RWPE1 (cell line): ENCODE measurements at regions not wholly inside any gene's neighbourhood (a gene's known extent, or its start where the extent isn't known, plus 50 kb on each side); places are given as distances from the start of the nearest gene placed in this dataset.

Experiments used
- CTCF ChIA-PET: fragments of 350-600 bp; sonication (Branson Sonifier 250); formaldehyde crosslinking; extraction: SDS; loops from one replicate; lab custom pipeline; 2021; lab: Yijun Ruan, JAX
- POLR2A ChIA-PET: fragments of 400-600 bp; formaldehyde crosslinking; extraction: SDS; loops from one replicate; lab custom pipeline; 2020; ENCODE audit warnings: antibody characterized with exemption; ENCODE audit not compliant: low non-redundant PET; lab: Yijun Ruan, JAX
- DNase-seq: peaks from one replicate; pipeline ENCODE4 v3.0.0; 2012; ENCODE audit warnings: low spot score
- H3K27ac ChIP-seq: fragments of 450-650 bp; 2 replicates; pipeline ENCODE4 v1.5.1; 2017
- TF ChIP-seq, protein P1 (sequence below): fragments of 450-650 bp; conservative IDR thresholded peaks from 2 replicates; pipeline ENCODE4 v1.5.1; 2017; ENCODE audit warnings: low read depth, mild to moderate bottlenecking

DNA sequence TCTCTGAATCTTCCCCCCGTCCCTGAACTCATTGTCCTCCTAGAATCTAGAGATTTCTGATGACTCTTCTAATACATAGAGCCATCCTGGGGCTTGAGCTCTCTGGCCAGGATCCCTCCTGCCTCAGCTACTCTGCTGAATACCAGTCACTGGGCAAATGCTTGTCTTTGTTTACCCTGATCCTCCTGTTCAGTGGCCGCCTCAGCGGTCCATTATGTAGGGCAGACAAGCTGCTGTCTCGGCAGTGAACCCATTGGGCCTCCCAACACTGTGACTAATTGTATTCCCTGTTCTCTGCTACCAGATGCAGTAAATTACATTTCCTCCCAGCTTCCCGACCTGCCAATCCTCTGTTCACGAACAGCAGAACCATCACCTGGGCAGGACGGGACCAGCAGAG is 151.6 kb downstream of the PALM2AKAP2 start:
- TF ChIP-seq, protein P1, sequence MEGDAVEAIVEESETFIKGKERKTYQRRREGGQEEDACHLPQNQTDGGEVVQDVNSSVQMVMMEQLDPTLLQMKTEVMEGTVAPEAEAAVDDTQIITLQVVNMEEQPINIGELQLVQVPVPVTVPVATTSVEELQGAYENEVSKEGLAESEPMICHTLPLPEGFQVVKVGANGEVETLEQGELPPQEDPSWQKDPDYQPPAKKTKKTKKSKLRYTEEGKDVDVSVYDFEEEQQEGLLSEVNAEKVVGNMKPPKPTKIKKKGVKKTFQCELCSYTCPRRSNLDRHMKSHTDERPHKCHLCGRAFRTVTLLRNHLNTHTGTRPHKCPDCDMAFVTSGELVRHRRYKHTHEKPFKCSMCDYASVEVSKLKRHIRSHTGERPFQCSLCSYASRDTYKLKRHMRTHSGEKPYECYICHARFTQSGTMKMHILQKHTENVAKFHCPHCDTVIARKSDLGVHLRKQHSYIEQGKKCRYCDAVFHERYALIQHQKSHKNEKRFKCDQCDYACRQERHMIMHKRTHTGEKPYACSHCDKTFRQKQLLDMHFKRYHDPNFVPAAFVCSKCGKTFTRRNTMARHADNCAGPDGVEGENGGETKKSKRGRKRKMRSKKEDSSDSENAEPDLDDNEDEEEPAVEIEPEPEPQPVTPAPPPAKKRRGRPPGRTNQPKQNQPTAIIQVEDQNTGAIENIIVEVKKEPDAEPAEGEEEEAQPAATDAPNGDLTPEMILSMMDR = no peak
- H3K27ac ChIP-seq = no peak overlapping the region
- CTCF ChIA-PET = interaction anchor here (0.6 to 0.7 kb wide), 2 partner anchors 42 to 449 kb away, joined by 3 to 4 read pairs; no protein-coding TSS in a partner anchor
- no peak for DNase-seq
- POLR2A ChIA-PET = no interaction called here

- CTCF ChIA-PET = no interaction called here
- H3K27ac ChIP-seq = no peak overlapping the region
- TF ChIP-seq, protein P1 = no peak
- no peak for DNase-seq
- POLR2A ChIA-PET = no interaction called here
These were observed 154.3 kb downstream of the PALM2AKAP2 start for GRCh38 chr9:109934136-109934856.

- H3K27ac ChIP-seq = no peak overlapping the region
- CTCF ChIA-PET = no interaction called here
- no peak for DNase-seq
- POLR2A ChIA-PET = no interaction called here
- TF ChIP-seq, protein P1 = no peak
These were observed 154.8 kb downstream of the PALM2AKAP2 start for GRCh38 chr9:109934857-109935215.

- ChIA-PET CTCF (no interaction called here), POLR2A (no interaction called here)
- no peak for DNase-seq
- H3K27ac ChIP-seq = no peak overlapping the region
- TF ChIP-seq, protein P1 = no peak
These were observed 155.5 kb downstream of the PALM2AKAP2 start for GRCh38 chr9:109935406-109936087.

DNA sequence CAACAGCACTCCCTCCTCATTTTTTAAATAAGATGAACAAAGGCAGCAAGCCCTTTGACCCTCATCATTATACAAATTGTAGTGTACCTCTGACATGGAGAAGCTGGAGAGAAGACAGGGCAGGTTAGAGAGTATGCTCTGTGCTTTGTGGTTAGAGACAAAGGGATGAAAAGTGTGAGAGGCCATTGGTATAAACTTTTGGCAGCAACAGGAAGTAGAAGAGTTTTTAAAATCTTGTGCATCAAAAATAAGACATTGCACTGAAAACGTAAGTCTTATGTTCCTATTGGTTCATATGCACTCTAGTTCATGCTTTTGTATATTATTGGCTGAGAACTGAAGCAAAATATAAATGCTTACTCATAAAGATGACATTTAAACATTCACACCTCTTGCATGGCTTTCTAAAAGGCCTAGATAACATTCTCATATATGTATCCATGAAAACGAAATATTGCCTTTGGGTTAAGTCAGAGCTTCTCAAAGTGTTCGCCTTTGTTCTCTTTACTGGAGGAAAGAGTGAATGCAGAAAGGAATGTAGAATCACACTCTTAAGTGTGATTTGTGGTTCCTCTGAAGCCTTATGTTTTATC is 158.0 kb downstream of the PALM2AKAP2 start:
- CTCF ChIA-PET = no interaction called here
- no peak overlapping the region for H3K27ac ChIP-seq
- POLR2A ChIA-PET = no interaction called here
- DNase-seq = no peak
- TF ChIP-seq, protein P1 = no peak

GRCh38 chr9:109939698-109940342 is 159.8 kb downstream of the PALM2AKAP2 start:
- CTCF ChIA-PET = no interaction called here
- TF ChIP-seq, protein P1 = no peak
- POLR2A ChIA-PET = no interaction called here
- H3K27ac ChIP-seq = no peak overlapping the region
- no peak for DNase-seq
